OCI-LY7 (cell line): ENCODE measurements at regions not wholly inside any gene's neighbourhood (a gene's known extent, or its start where the extent isn't known, plus 50 kb on each side); places are given as distances from the start of the nearest gene placed in this dataset.

ENCODE experiments used
- CTCF ChIP-seq: fragments of 200-600 bp; sonication (generic); conservative IDR thresholded peaks from 2 replicates; pipeline ENCODE4 v1.5.1; 2014; ENCODE audit warnings: mild to moderate bottlenecking, antibody characterized with exemption, low read length, moderate library complexity, mixed read lengths
- EZH2phosphoT487 ChIP-seq: fragments of 200-600 bp; sonication (generic); IDR thresholded peaks from 2 replicates; pipeline ENCODE4 v1.6.1; 2018; ENCODE audit warnings: low read depth, borderline replicate concordance, mild to moderate bottlenecking, mixed run types, antibody characterized with exemption, low read length, moderate library complexity, mixed read lengths

- TF ChIP-seq CTCF (no peak), EZH2phosphoT487 (no peak)
These were observed 88.9 kb upstream of the FRMD6 start for GRCh38 chr14:51562816-51563215.
